ENCODE measurements at regions not wholly inside any gene's neighbourhood (a gene's known extent, or its start where the extent isn't known, plus 50 kb on each side); places are given as distances from the start of the nearest gene placed in this dataset.
"Not testable (repeated sequence)": the region's sequence is repeated elsewhere in the genome, so short reads cannot be mapped to it uniquely, and the experiment has no call there.

DNA sequence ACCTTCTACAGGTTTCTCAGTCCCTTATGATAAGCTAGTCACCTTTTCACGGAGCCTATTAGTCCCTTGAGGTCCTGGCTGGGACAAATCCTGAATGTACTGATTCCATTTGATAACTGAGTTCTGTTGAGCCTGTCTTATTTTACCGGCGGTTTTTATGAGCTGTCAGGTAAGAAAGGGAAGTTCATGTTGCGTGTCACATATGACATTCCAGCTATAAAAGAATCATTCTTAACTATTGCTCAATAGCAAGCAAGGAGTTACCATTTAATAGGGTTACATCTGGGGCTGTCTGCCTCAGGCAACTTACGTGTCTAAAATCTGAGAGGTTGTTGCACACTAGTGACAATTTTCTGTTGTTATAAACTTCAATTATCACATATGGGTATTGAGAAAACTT, 394.6 kb downstream of the TECRL start:
- DNase-seq (ENCODE audit: low spot score), result no peak

DNA sequence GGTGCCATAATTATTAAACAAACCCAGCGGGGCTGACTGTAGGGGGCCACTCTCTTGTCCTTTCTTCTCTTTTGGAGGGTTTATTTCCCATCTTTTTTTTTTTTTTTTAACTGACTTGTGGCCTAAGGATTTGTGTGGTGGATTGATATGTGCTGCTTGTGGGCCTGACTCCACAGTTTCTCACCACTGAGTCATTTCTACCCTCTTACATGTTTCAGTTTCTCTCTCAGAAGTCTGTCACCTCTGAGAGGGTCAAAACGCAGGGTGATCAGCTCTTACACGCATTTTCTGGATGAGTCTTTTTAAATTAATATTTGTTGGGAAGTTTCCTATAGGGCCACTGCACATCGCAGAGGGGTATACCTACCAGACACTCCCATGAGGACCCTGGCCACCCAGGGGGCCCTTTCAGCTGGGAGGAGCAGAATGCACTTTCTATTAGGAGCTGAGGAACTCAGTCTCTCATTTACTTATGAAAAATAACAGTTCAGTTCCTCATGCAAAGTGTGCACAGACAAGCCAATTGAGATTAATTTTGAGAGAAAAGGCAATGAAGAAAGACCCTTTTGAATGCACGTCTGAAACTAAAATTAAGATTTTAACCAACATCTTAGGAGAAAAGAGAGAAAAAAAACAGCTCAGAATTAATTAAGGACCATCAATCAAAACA, 407.9 kb downstream of the TECRL start:
- no peak for DNase-seq (ENCODE audit: low spot score)

DNA sequence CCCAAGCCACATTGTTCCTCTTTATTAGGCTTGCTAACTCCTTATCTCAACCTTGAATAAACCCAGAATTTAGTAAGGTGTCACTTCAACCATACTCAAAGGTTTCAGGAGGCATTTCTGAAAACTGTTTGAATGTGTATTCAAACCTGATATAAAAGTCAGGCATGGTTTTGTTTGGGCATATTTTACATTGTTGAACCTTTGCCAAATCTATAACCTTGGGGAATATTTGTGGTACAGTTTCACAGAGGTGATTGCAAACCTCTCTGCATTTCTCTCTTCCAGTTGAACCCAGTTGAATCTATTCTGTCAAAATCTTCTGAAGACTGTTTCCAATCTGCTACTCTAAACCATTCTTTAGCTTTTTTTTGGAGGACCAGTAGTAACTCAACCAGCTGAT, 409.0 kb downstream of the TECRL start:
- DNase-seq (ENCODE audit: low spot score), result no peak

DNA sequence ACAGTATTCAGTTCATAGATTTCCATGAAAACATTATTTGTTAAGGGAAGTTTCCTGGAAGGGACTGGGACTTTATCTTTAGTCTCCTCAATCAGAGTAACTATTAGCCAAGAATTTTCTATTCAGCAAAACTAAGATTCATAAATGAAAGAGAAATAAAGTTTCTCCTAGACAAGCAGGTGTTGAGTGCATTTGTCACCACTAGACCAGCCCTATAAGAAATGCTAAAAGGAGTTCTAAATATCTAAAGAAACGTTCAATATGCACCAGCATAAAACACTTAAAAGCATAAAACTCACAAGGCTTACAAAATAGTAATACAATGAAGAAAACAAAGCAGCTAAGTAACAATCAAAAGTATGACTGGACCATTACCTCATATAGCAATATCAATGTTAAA, 423.0 kb downstream of the TECRL start:
- DNase-seq (ENCODE audit: low spot score), result no peak

DNA sequence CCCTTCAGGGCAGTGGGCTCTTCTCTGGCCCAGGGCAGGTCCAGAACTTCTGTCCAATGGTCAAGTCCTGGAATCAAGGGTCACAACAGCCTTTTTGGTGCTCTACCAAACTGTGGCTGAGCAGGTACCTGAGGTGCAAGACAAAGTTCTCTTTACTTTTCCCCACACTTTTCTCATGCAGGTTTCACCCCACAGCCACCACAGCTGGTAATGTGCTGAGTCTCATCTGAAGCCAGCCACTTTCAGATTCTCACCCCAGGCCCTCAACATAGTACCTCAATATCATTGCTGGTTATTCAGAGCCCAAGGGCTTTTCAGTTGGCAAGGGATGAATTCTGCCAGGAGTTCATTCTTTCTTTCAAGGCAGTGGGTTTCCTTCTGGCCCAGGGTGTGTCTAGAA, 426.0 kb downstream of the TECRL start:
- DNase-seq (ENCODE audit: low spot score), result no peak

DNA sequence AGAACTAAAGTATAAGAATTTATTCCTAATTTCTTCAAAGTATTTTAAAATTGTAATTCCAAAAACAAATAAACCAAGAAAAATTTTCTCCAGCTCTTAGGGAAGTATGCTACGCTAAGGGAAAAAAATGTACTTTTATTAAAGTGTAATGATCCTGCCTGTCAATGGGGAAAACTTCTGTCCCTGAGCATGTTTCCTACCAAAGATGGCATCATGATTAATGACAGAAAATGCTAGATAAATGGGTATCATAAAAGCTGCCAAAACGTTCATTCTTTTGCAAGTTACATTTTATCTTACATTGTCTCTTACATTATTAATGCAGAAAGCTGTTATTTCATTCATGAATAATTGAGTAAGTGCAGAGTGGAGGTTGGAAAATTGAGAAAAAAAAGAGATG, 443.4 kb downstream of the TECRL start:
- DNase-seq (ENCODE audit: low spot score), result no peak

DNA sequence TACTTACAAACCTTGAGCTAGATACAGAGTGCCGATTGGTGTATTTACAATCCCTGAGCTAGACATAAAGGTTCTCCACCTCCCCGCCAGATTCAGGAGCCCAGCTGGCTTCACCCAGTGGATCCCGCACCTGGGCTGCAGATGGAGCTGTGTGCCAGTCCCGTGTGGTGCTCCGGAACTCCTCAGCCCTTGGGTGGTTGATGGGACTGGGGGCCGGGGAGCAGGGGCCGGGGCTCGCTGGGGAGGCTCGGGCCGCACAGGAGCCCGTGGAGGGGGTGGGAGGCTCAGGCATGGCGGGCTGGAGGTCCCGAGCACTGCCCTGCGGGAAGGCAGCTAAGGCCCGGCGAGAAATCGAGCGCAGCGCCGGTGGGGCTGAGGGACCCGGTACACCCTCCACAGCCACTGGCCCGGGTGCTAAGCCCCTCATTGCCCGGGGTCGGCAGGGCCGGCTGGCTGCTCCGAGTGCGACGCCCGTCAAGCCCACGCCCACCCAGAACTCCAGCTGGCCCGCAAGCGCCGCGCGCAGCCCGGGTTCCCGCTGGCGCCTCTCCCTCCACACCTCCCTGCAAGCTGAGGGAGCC, 466.5 kb downstream of the TECRL start:
- not testable (repeated sequence) for DNase-seq (ENCODE audit: low spot score)

DNA sequence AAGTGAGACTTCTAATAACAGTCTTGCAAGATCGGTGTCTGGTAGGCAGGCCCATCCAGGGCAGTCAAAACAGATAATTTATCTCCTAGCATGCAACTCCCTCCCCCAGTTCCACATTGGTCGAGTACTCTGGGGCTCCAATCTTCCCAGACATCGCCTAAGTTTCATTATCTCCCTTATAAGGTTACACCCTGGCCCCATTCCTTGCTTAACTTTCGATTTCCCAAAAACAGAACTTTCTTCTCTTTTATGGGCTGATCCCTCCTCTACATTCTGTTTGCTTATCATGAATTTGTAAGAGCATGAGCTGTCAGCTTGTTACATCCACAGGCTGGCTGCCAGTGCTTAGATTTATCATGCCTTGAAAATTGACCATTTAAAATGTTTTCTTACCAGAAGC, 471.3 kb downstream of the TECRL start:
- no peak for DNase-seq (ENCODE audit: low spot score)

DNA sequence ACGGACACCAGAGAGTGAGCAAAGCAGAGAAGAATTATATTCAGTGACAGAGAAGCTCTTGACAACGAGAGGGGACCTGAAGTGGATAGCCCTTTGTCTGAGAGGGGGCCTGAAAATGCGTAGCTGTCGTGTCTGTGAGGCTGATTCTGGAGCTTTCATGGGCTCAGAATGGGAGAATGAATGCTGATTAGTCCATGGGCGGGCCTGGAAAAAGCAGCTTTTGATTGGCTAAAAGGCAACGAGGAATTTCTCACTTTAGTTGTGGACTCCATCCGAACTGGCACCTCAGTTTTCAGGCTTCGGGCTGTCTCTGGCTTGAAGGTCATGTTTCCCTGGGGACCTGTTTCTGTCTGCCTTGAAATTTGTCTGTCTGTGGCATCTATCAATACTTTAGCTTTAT, 487.1 kb downstream of the TECRL start:
- DNase-seq (ENCODE audit: low spot score), result no peak

DNA sequence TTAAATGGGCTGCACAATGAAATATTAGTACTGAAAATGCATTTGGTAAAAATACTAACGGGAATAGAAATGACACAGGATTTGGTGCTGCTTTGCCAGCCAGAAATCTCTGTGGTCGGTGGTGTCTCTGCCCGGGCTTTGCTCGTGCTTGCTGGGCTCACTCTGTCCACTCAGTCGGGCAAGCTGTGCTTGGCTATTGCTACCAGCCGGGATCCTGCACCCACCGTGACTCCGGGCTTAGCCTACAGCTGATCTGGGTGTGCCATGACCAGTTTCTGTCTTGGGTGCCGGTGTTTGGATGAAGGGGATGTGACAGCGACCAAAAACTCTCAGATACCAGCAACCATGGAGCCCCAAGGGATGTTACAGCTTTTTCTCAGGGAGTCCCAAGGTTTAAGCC, 487.7 kb downstream of the TECRL start:
- DNase-seq (ENCODE audit: low spot score), result no peak

DNA sequence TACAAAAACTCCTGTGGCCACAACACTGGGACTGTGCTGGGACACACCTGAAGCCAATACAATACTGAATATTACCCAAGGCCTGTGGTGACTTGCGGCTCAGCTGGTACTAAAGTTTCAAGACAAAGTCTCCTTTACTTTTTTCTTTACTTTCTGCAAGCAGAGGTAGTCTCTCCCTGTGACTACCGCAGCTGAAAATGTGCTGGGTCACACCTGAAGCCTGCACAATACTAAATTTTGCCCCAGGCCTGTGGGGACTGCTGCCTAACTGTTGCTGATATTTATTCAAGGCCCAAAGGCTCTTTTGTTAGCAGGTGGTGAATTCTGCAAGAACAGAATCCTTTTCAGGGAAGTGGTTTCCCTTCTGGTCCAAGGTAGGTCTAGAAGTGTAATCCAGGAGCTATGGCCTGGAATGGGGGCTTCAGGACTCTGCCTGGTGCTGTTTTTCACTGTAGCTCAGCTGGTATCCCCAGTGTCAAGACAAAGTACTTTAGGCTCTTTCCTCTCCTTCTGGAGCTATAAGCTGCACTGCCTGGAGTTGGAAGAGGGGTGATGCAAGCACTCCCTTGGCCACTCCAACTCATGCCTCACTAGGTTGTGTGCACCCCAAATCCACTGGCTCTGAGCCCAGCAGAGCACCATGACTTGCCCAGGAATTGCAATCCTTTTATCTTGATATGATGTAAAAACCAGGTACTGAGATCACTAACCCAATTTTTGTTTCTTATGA, 489.4 kb downstream of the TECRL start:
- no peak for DNase-seq (ENCODE audit: low spot score)

DNA sequence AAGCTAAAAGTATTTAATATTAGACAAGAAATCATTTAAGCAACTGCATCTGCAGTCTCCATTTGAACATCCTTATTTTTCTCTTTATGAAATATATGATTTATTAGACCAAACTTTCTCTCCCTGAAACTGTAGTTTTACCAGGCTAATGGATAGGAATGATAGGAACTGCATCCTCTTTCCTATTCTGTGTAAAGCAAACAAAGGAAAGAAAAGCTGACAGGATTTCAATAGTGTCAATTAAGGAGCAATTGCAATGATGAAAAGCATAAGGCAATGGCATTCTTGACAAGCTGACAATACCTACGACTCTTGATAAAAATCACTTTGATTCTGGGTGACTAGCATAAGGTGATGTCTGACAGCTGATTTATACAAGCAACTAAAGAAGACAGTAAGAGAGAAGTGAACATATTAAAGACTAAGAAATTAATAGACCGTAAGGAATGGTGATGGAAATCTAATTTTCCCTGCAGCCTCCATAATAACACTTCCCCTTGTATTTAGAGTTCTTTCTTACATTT, 502.5 kb downstream of the TECRL start:
- DNase-seq (ENCODE audit: low spot score), result no peak

DNA sequence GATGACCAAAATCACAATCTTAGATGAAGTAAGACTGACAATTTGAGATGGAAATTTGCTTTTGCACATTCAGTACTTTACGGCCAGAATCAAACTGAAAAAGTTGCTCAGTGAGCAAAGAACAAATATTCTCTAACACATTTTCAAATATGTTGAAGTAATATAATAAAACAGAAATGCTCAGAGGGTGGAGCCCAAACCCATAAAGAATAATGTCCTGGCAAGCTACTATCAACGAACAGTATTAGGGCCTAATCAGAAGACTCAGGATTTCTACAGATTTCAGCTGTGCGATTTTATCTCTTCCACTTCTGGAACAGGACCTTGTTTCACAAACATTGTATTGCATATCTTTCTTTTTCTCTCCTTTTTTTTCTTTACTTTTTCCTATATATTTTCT, 505.0 kb downstream of the TECRL start:
- no peak for DNase-seq (ENCODE audit: low spot score)

DNA sequence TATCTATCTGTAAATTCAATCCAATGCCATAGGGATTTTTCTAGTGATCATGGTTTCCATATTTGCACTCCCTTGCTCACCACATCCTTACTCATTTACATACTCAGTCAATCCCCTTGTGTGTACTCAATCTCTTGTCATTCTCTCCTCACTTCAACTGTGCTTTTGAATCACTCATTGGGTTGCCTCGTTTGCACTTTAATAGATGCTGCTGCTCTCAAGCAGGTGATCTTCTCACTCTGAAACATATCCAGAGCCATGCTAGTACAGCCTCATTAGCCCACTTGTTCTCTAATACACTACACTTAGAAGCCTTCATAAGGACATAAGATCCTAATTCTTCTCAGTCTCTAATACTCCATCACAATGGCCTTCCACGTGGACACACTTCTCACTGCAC, 507.9 kb downstream of the TECRL start:
- no peak for DNase-seq (ENCODE audit: low spot score)

DNA sequence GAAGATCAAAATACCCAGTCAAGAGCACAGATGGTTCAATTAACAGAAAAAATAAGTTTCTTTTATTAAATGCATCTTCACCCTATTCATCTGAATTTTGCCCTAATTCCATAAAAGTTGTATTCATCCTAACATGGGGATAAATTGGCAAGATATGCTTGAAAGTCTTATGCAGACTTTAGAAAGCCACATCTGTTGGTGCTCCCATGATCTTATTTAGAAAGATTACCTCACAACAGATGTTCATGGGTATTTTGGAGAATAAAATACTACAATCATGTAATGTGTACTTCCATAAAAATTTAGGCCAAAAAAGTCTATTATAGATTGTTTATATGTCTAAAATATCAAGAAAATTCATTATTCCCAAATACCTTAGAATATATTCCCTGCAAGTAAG, 510.3 kb downstream of the TECRL start:
- no peak for DNase-seq (ENCODE audit: low spot score)

DNA sequence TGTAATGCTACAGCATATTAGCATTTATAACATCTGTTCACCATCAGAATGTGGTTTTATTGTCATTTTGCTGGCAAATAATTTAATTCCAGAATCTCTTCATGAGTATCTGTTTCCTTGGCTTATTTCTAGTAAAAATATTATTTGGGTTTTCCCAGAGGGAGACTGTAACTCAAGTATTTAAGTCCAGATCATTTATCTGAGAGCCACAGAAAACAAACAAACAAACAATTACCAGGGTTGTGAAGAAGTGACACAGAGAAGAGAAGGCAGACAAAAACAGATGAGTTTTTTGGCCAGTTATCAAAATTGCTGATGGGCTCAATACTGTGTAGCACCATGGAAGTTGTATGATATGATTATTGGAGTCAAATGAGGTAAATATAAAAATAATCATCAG, 515.1 kb downstream of the TECRL start:
- DNase-seq (ENCODE audit: low spot score), result no peak

DNA sequence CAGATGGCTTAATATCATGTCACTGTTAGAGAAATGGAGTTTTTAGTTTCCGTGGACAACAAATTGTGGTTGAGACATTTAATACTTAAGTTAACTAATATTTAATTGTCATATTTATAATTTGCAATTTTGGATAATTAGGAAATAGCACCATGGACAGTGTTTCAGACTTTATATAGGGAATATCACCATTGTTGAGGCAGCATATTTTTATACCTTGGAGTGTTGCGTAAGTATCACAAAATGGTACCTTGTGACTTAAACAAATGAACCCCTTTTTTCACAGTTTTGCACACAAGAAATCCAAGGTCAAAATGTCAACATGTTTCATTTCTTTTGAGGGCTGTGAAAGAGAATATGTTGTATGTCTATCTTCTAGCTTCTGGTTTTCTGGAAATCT, 539.9 kb downstream of the TECRL start:
- DNase-seq (ENCODE audit: low spot score), result no peak

DNA sequence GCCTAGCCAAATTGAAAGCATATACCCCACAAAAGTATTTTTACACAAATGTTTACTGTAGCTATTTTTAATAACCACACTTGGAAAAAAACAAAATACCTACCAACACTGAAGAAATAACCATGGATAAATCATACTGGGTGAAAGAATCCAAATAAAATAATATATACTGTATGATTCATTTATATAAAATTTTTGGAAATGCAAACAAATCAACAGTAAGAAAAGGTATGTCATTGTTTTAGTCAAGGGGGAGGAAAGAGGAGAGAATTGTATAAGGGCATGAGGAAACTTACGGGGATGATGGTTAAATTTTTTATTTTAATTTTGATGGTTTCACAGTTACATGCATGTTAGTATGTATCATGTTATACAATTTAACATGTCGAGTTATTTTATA, 557.8 kb downstream of the TECRL start:
- DNase-seq (ENCODE audit: low spot score), result no peak

DNA sequence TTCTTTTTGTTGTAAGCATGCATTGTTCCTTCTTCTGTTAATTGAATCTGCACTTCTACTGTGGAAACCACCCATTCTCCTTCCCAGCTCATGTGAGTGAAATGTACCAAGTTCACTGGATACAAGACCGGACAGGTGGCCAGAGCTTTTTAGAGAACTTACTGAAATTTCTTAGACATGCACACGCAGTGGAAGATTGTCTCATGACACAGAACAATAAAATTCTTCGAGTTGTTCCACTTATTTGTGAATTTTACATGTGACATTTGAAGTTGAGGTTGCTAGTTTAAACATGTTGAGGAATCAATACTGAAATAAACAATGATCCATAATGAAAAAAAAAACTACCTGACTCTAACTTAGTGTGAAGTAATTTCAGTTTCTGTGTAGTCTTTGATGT, 568.0 kb downstream of the TECRL start:
- no peak for DNase-seq (ENCODE audit: low spot score)

DNA sequence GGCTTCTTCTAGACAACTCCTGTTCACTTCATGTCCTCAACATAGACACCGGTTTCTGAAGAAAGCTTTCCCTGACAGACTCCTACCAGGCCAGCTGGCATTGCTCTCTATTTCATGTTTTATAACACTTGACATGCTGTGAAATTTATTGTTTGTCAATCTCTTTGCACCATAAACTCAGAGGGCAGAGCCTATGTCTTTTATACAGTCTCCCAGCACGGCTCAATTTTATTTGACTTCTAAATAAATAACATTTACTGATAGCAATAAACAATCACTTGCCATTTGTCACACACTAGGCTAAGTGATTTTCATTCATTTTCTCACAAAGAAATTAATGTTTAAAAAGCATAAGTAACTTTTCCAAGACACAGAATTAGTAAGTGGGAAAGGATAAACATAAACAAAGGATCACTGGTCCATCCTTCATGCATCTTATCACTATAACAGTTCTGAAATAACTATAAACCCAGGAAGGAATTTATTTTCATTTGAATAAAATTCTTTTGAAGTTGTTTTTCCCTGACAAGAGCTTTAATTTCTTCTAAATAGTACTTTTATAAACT, 577.6 kb downstream of the TECRL start:
- no peak for DNase-seq (ENCODE audit: low spot score)

DNA sequence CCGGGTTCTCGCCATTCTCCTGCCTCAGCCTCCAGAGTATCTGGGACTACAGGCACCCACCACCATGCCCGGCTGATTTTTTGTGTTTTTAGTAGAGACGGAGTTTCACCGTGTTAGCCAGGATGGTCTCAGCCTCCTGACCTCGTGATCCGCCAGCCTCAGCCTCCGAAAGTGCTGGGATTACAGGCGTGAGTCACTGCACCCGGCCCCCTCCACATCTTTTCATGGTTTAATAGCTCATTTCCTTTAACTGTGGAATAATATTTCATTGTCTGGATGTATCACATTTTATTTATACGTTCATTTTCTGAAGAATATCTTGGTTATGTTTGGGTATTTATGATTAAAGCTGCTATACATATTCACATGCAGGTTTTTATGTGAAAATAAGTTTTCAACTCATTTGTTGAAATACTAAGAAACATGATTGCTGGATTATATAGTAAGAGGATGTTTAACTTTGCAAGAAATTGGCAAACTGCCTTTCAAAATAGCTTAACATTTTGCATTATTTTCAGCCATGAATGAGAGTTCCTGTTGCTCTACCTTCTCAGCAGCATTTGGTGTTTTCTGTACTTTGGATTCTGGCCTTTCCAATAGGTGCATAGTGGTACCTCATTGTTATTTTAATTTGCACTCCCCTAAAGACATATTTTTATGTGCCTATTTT, 591.9 kb downstream of the TECRL start:
- no peak for DNase-seq (ENCODE audit: low spot score)

DNA sequence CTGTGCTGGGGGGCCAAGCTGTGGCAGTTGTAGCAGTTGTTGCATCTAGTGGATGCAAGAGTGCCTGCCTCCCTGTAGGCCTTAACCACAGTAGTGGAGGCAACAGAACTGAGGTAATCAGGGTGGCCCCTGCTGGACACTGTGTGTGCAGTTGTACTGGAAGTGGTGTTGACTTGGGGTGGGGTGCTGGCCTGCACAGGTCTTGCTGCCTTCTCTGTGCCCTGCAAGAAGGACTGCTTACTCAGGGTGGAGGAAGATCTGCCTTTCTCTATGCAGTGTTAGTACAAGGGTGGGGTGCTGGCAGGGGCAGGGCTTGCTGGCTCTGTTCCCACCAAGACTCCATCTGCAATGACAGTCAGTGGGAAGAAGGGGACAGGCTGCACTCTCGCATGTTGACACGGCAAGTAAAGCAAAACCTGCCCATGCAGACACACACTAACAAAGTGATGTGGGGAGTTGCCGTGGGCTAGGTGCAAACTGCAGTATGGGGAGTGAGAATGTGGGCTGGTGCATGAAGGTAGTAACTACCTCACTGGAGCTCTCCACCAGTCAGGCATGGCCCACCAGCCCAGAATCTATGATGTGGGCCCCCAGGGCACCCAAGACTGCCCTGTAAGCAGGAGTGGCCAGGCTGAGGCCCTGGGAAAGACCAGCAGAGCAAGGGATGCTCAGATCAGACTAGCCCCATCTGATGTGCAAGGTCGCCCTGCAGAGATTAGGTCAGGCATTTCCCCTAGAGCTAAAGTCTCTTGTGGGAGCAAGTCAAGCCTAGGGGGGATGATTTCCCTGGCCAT, 594.9 kb downstream of the TECRL start:
- no peak for DNase-seq (ENCODE audit: low spot score)
